AG04450 (cell line): ENCODE measurements at regions not wholly inside any gene's neighbourhood (a gene's known extent, or its start where the extent isn't known, plus 50 kb on each side); places are given as distances from the start of the nearest gene placed in this dataset.

Source experiments
- CTCF ChIA-PET: fragments of 300-600, 350-600 bp; formaldehyde crosslinking; extraction: SDS; loops from one replicate; lab custom pipeline; 2022; ENCODE audit warnings: antibody characterized with exemption, inconsistent platforms; lab: Charles Lee
- POLR2A ChIA-PET: fragments of 350-600 bp; formaldehyde crosslinking; extraction: SDS; loops from one replicate; lab custom pipeline; 2021; ENCODE audit warnings: antibody characterized with exemption, inconsistent platforms; lab: Yijun Ruan, JAX
- DNase-seq: peaks from one replicate; pipeline ENCODE4 v3.0.0-alpha.2; 2011; ENCODE audit warnings: low read depth, low spot score
- H3K27ac ChIP-seq: one replicate; pipeline ENCODE4 v1.5.1; 2012; ENCODE audit warnings: low read depth, low read length, control low read depth
- H3K27me3 ChIP-seq: one replicate; pipeline ENCODE4 v1.6.0; 2012; ENCODE audit warnings: low read length; ENCODE audit not compliant: control insufficient read depth, insufficient read depth
- H3K4me3 ChIP-seq: 2 replicates; pipeline ENCODE4 v1.5.1; 2011; ENCODE audit warnings: mild to moderate bottlenecking, low read depth, low read length, control low read depth
- H3K9me3 ChIP-seq: 2 replicates; pipeline ENCODE4 v1.5.1; 2012; ENCODE audit warnings: low read length; ENCODE audit not compliant: control insufficient read depth, insufficient read depth
- CTCF ChIP-seq: IDR thresholded peaks from 2 replicates; pipeline ENCODE4 v1.5.1; 2011; ENCODE audit warnings: low read depth, low read length, control low read depth, inconsistent platforms

DNA sequence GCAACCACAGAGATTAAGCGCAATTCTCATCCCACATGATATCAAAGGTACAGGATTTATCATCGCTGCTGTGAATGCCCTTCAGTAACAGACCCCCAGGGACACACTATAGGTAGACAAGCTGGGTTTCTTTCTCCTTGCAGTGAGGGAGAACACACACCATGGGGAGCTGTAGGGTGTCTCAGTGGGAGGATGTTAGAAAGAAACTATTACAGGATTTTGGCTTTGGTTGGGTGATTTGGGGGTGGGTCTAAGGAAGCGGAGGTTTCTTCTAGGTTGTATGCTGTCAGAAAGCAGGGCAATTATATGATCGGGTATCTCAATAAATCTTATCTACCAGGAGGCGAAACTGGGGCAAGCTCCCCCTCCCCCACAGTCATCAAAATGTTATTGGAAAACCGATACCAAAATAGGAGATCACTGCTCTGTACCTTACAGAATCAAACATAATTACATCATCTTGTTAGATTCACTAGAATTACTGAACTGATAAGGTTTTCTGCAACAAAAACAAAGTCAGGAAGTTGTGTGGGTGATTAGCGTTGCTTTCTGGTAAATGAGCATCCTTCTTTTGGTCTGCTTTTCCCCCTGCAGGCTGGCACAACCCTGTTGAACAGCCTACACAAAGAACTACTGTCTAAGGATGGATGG lies 209.7 kb downstream of the TEX36 start:
- Histone ChIP-seq H3K27me3 (no peaks in the 10 kb centered on the region), H3K4me3 (no peak overlapping the region), H3K27ac (no peak overlapping the region), H3K9me3 (no peaks in the 10 kb centered on the region)
- ChIA-PET CTCF (no interaction called here), POLR2A (no interaction called here)
- no peak for DNase-seq
- no peak for TF ChIP-seq CTCF

DNA sequence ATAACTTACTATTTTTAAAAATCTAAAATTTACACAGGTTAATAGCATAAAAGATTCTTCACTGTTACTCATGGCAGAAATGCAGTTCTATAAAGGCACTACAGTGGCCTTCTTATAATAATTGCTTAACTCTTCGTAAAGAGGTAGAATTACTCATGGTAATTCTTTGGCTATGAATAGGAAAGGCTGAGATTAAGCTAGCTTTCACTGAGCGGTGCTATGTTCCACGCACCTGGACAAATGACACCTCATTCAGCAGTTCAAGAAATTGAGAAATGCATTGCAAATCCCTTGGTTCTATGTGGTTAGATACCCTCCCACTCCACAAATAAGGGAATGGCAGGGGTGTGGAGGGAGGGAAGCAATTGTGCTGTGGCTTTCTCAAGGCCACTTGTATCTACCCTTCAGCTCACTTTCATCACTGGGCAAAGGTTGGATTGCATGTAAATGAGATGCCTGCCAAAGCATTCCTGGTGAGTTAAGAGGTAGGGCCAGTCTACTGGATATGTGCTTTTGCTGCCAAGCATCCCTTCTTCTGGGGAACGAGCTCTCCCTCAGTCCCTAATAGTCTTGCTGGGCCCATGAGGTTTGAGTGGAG lies 210.9 kb downstream of the TEX36 start:
- ChIA-PET POLR2A (no interaction called here), CTCF (no interaction called here)
- Histone ChIP-seq H3K27ac (no peak overlapping the region), H3K9me3 (no peaks in the 10 kb centered on the region), H3K4me3 (no peak overlapping the region), H3K27me3 (no peaks in the 10 kb centered on the region)
- TF ChIP-seq CTCF: no peak
- DNase-seq: no peak

GRCh38 chr10:125468278-125468677 lies 214.7 kb downstream of the TEX36 start:
- CTCF ChIA-PET: interaction anchor here (0.6 kb wide), 1 partner anchor 582 kb away, joined by 3 read pairs; no protein-coding TSS in a partner anchor
- POLR2A ChIA-PET: no interaction called here
- TF ChIP-seq CTCF: no peak
- Histone ChIP-seq H3K9me3 (no peaks in the 10 kb centered on the region), H3K4me3 (no peak overlapping the region), H3K27me3 (peaks cover 4% of the 10 kb centered on the region), H3K27ac (no peak overlapping the region)
- DNase-seq: no peak

GRCh38 chr10:125466685-125467084 lies 216.3 kb downstream of the TEX36 start:
- H3K27me3 ChIP-seq: peaks cover 7% of the 10 kb centered on the region
- no peak overlapping the region for H3K27ac ChIP-seq
- CTCF ChIA-PET: no interaction called here
- H3K9me3 ChIP-seq: no peaks in the 10 kb centered on the region
- no peak for DNase-seq
- POLR2A ChIA-PET: no interaction called here
- no peak overlapping the region for H3K4me3 ChIP-seq
- TF ChIP-seq CTCF: no peak

DNA sequence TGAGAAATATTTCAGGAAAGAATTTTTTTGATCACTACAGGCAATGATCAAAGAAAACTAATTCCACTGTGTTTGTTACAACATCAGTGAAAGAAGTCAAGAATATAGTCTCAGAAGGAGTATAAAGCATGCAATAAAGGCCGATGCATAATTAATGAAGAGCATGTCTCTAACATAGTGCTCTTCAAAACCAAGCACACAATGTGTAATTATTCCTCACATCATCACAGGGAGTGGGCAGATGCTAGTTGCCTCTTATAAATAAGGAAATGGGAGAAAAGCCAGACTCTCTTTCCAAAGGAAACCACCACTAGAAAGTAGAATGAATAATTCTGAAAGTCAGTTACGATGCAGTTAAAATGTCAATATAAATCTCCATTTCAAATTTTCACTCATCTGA lies 220.1 kb downstream of the TEX36 start:
- CTCF ChIA-PET: no interaction called here
- no peak for TF ChIP-seq CTCF

More for the DNA sequence above, 220.1 kb downstream of the TEX36 start:
- DNase-seq: no peak
- Histone ChIP-seq H3K27me3 (peaks cover 7% of the 10 kb centered on the region), H3K27ac (no peak overlapping the region), H3K9me3 (no peaks in the 10 kb centered on the region), H3K4me3 (no peak overlapping the region)
- POLR2A ChIA-PET: no interaction called here
